ENCODE measurements at regions not wholly inside any gene's neighbourhood (a gene's known extent, or its start where the extent isn't known, plus 50 kb on each side); places are given as distances from the start of the nearest gene placed in this dataset.
A peak's percentile ranks its signal among the peaks of the same experiment; 100 is the strongest.

GRCh38 chr14:49194067-49194466 is 392.1 kb downstream of the RPS29 start:
- Histone ChIP-seq H3K4me3 (no peak overlapping the region), H3K9me3 (no peaks in the 10 kb centered on the region), H3K27me3 (no peaks in the 10 kb centered on the region), H3K27ac (no peak overlapping the region), H3K36me3 (no peaks in the 10 kb centered on the region), H3K4me1 (no peaks in the 10 kb centered on the region)
- ATAC-seq (peak in 1 of 2 donors; percentile 30), DNase-seq (no peak)
- no peak for TF ChIP-seq POLR2A (IDR thresholded peaks at IDR 0.05)
- TF ChIP-seq CTCF (IDR thresholded peaks at IDR 0.05 in 4 of 5, conservative IDR thresholded peaks at IDR 0.05 in 1 of 5) = no peak
- in situ Hi-C loops (cut with MboI; ENCODE audit: low sequenced_read_pairs in 4 of 4) = no loop called here
- intact Hi-C loops (cut with DNase I; ENCODE audit: low total_unique reads) = no loop called here

GRCh38 chr14:49193332-49194065 is 392.7 kb downstream of the RPS29 start:
- Histone ChIP-seq H3K27me3 (no peaks in the 10 kb centered on the region), H3K9me3 (no peaks in the 10 kb centered on the region), H3K36me3 (no peaks in the 10 kb centered on the region), H3K4me1 (no peaks in the 10 kb centered on the region), H3K27ac (no peak overlapping the region), H3K4me3 (no peak overlapping the region)
- in situ Hi-C loops (cut with MboI; ENCODE audit: low sequenced_read_pairs in 4 of 4) = no loop called here
- no peak for DNase-seq
- TF ChIP-seq POLR2A (IDR thresholded peaks at IDR 0.05) (no peak), CTCF (IDR thresholded peaks at IDR 0.05 in 4 of 5, conservative IDR thresholded peaks at IDR 0.05 in 1 of 5) (no peak)
- intact Hi-C loops (cut with DNase I; ENCODE audit: low total_unique reads) = no loop called here
- ATAC-seq = no peak

- ATAC-seq (no peak), DNase-seq (no peak)
- H3K4me3 ChIP-seq = no peak overlapping the region
- H3K27me3 ChIP-seq = no peaks in the 10 kb centered on the region
- H3K27ac ChIP-seq = no peak overlapping the region
- TF ChIP-seq POLR2A (IDR thresholded peaks at IDR 0.05) (no peak), CTCF (IDR thresholded peaks at IDR 0.05 in 4 of 5, conservative IDR thresholded peaks at IDR 0.05 in 1 of 5) (no peak)
- intact Hi-C loops (cut with DNase I; ENCODE audit: low total_unique reads) = no loop called here
- in situ Hi-C loops (cut with MboI; ENCODE audit: low sequenced_read_pairs in 4 of 4) = no loop called here
- no peaks in the 10 kb centered on the region for H3K4me1 ChIP-seq
- no peaks in the 10 kb centered on the region for H3K9me3 ChIP-seq
- no peaks in the 10 kb centered on the region for H3K36me3 ChIP-seq
Measured at GRCh38 chr14:49191380-49191779, 394.8 kb downstream of the RPS29 start.

- intact Hi-C loops (cut with DNase I; ENCODE audit: low total_unique reads) = no loop called here
- H3K9me3 ChIP-seq = no peaks in the 10 kb centered on the region
Measured at GRCh38 chr14:49189375-49189774, 396.8 kb downstream of the RPS29 start.

More at GRCh38 chr14:49189375-49189774, 396.8 kb downstream of the RPS29 start:
- no peak for TF ChIP-seq POLR2A (IDR thresholded peaks at IDR 0.05)
- TF ChIP-seq CTCF (IDR thresholded peaks at IDR 0.05 in 4 of 5, conservative IDR thresholded peaks at IDR 0.05 in 1 of 5) = no peak
- H3K4me3 ChIP-seq = no peak overlapping the region
- ATAC-seq (no peak), DNase-seq (no peak)
- in situ Hi-C loops (cut with MboI; ENCODE audit: low sequenced_read_pairs in 4 of 4) = no loop called here
- H3K27ac ChIP-seq = no peak overlapping the region
- H3K4me1 ChIP-seq = no peaks in the 10 kb centered on the region
- no peaks in the 10 kb centered on the region for H3K27me3 ChIP-seq
- H3K36me3 ChIP-seq = no peaks in the 10 kb centered on the region

All from gastrocnemius medialis (tissue), 4 donors.